Fibroblast of lung (primary cell): ENCODE measurements at regions not wholly inside any gene's neighbourhood (a gene's known extent, or its start where the extent isn't known, plus 50 kb on each side); places are given as distances from the start of the nearest gene placed in this dataset.

Source experiments
- EZH2 ChIP-seq: IDR thresholded peaks from 2 replicates; pipeline ENCODE4 v1.5.1; 2012; ENCODE audit warnings: low read length, control low read depth, mild to moderate bottlenecking; ENCODE audit errors: missing control alignments
- TF ChIP-seq, protein P1 (sequence below), 2 donors: IDR thresholded peaks in 1 of 2; conservative IDR thresholded peaks in 1 of 2; 1 replicate in 1 of 2; 2 replicates in 1 of 2; pipeline ENCODE4 v1.5.1; 2011 to 2012; ENCODE audit warnings: low read length in 2 of 2, control low read depth in 1 of 2, inconsistent platforms in 1 of 2, low read depth in 1 of 2, mild to moderate bottlenecking in 1 of 2

DNA sequence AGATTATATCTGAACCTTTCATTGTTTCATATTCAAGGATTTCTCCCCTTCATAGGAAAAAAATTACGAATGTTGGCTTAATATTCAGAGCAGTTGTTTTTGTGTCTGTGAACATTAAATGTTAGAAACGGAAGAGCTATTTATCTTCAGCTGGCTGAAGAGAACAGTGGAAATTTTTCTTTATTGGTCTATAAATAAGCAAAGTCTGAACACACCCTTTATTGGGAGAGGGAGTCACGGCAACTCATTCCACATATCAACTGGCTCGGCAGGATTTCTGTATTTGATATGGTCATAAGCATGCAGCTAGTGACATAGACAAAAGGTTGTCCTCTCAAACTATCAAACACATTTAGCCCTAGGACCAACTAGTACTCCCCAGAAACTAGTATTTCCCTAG is 468.4 kb upstream of the HNRNPA3 start:
- TF ChIP-seq, protein P1, sequence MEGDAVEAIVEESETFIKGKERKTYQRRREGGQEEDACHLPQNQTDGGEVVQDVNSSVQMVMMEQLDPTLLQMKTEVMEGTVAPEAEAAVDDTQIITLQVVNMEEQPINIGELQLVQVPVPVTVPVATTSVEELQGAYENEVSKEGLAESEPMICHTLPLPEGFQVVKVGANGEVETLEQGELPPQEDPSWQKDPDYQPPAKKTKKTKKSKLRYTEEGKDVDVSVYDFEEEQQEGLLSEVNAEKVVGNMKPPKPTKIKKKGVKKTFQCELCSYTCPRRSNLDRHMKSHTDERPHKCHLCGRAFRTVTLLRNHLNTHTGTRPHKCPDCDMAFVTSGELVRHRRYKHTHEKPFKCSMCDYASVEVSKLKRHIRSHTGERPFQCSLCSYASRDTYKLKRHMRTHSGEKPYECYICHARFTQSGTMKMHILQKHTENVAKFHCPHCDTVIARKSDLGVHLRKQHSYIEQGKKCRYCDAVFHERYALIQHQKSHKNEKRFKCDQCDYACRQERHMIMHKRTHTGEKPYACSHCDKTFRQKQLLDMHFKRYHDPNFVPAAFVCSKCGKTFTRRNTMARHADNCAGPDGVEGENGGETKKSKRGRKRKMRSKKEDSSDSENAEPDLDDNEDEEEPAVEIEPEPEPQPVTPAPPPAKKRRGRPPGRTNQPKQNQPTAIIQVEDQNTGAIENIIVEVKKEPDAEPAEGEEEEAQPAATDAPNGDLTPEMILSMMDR (conservative IDR thresholded peaks at IDR 0.05 in 1 of 2, IDR thresholded peaks at IDR 0.05 in 1 of 2; ENCODE audit: low read depth in 1 of 2, low read length in 2 of 2), result no peak
- no peak for TF ChIP-seq EZH2
